Liver (tissue), 8 donors: ENCODE measurements at regions not wholly inside any gene's neighbourhood (a gene's known extent, or its start where the extent isn't known, plus 50 kb on each side); places are given as distances from the start of the nearest gene placed in this dataset.

Source experiments
- DNase-seq: peaks from one replicate; pipeline ENCODE4 v3.0.0-alpha.2; 2017; ENCODE audit warnings: low spot score
- H3K27ac ChIP-seq, 2 donors: one replicate each; pipeline ENCODE4 v1.7.0; 2013; ENCODE audit warnings: inconsistent platforms in 2 of 2, low read length in 2 of 2, control low read depth in 1 of 2, low read depth in 1 of 2, mild to moderate bottlenecking in 1 of 2
- H3K27me3 ChIP-seq, 4 donors: one replicate each; pipeline versions ENCODE4 v1.6.1 to v1.7.0; 2013; ENCODE audit warnings: low read length in 3 of 4, inconsistent platforms in 1 of 4, mild to moderate bottlenecking in 1 of 4, moderate library complexity in 1 of 4; ENCODE audit not compliant: control insufficient read depth in 4 of 4, insufficient read depth in 4 of 4
- H3K36me3 ChIP-seq, 4 donors: one replicate each; pipeline versions ENCODE4 v1.6.1 to v1.7.0; 2013; ENCODE audit warnings: low read length in 3 of 4, mild to moderate bottlenecking in 3 of 4, low read depth in 1 of 4, moderate library complexity in 1 of 4; ENCODE audit not compliant: control insufficient read depth in 4 of 4, insufficient read depth in 3 of 4
- H3K4me1 ChIP-seq, 4 donors: one replicate each; pipeline versions ENCODE4 v1.6.1 to v1.7.0; 2013; ENCODE audit warnings: low read length in 3 of 4, mild to moderate bottlenecking in 3 of 4, moderate library complexity in 1 of 4; ENCODE audit not compliant: control insufficient read depth in 4 of 4, insufficient read depth in 4 of 4
- H3K4me3 ChIP-seq, 3 donors: one replicate each; pipeline versions ENCODE4 v1.6.1 to v1.7.0; 2013; ENCODE audit warnings: low read length in 3 of 3, control low read depth in 1 of 3, low read depth in 1 of 3, mild to moderate bottlenecking in 1 of 3
- H3K9ac ChIP-seq, 2 donors: one replicate each; pipeline ENCODE4 v1.7.0; 2013; ENCODE audit warnings: low read length in 2 of 2, mild to moderate bottlenecking in 2 of 2, moderate library complexity in 2 of 2, control low read depth in 1 of 2, low read depth in 1 of 2
- H3K9me3 ChIP-seq, 4 donors: one replicate each; pipeline versions ENCODE4 v1.6.1 to v1.7.0; 2013; ENCODE audit warnings: low read length in 3 of 4; ENCODE audit not compliant: control insufficient read depth in 4 of 4
- ATF3 ChIP-seq: IDR thresholded peaks from 2 replicates; pipeline ENCODE4 v1.6.1; 2016; ENCODE audit warnings: antibody characterized with exemption
- EGR1 ChIP-seq, 2 donors: IDR thresholded peaks; 2 replicates each; pipeline ENCODE4 v1.6.1; 2016 to 2018; ENCODE audit warnings: antibody characterized with exemption in 2 of 2, low read depth in 2 of 2
- FOXA1 ChIP-seq: IDR thresholded peaks from 2 replicates; pipeline ENCODE4 v1.6.1; 2016; ENCODE audit warnings: antibody characterized with exemption
- FOXA2 ChIP-seq: IDR thresholded peaks from 2 replicates; pipeline ENCODE4 v1.6.1; 2016; ENCODE audit warnings: antibody characterized with exemption
- GABPA ChIP-seq, 2 donors: IDR thresholded peaks in 1 of 2; conservative IDR thresholded peaks in 1 of 2; 2 replicates each; pipeline ENCODE4 v1.6.1; 2016; ENCODE audit warnings: antibody characterized with exemption in 2 of 2, mild to moderate bottlenecking in 1 of 2, moderate library complexity in 1 of 2
- HNF4A ChIP-seq, 2 donors: conservative IDR thresholded peaks; 2 replicates each; pipeline ENCODE4 v1.6.1; 2016; ENCODE audit warnings: antibody characterized with exemption in 2 of 2, mild to moderate bottlenecking in 2 of 2
- HNF4G ChIP-seq: IDR thresholded peaks from 2 replicates; pipeline ENCODE4 v1.6.1; 2016; ENCODE audit warnings: antibody characterized with exemption
- JUND ChIP-seq, 2 donors: IDR thresholded peaks; 2 replicates each; pipeline ENCODE4 v1.6.1; 2016; ENCODE audit warnings: antibody characterized with exemption in 2 of 2
- MAX ChIP-seq: IDR thresholded peaks from 2 replicates; pipeline ENCODE4 v1.6.1; 2016; ENCODE audit warnings: antibody characterized with exemption
- NR2F2 ChIP-seq: IDR thresholded peaks from 2 replicates; pipeline ENCODE4 v1.6.1; 2016; ENCODE audit warnings: antibody characterized with exemption
- RAD21 ChIP-seq, 2 donors: IDR thresholded peaks; 2 replicates each; pipeline ENCODE4 v1.6.1; 2016; ENCODE audit warnings: antibody characterized with exemption in 2 of 2, mild to moderate bottlenecking in 2 of 2
- RXRA ChIP-seq, 2 donors: IDR thresholded peaks; 2 replicates each; pipeline ENCODE4 v1.6.1; 2017 to 2018; ENCODE audit warnings: antibody characterized with exemption in 2 of 2, mild to moderate bottlenecking in 1 of 2
- SP1 ChIP-seq: IDR thresholded peaks from 2 replicates; pipeline ENCODE4 v1.6.1; 2018; ENCODE audit warnings: antibody characterized with exemption, mild to moderate bottlenecking
- TAF1 ChIP-seq: conservative IDR thresholded peaks from 2 replicates; pipeline ENCODE4 v1.6.1; 2016; ENCODE audit warnings: antibody characterized with exemption, mild to moderate bottlenecking
- YY1 ChIP-seq: IDR thresholded peaks from 2 replicates; pipeline ENCODE4 v1.6.1; 2016; ENCODE audit warnings: antibody characterized with exemption, mild to moderate bottlenecking
- ZBTB33 ChIP-seq: IDR thresholded peaks from 2 replicates; pipeline ENCODE4 v1.6.1; 2016; ENCODE audit warnings: antibody characterized with exemption
- WGBS: extraction: QIAGEN DNeasy Blood & Tissue Kit; methylation state at CpG from one replicate; pipeline ENCODE4 v1.1.7; 2013; 5-methylcytosine and 5-hydroxymethylcytosine counted together
- TF ChIP-seq, protein P1 (sequence below): fragments of 150-350 bp; IDR thresholded peaks from 2 replicates; pipeline ENCODE4 v1.5.1; 2017; ENCODE audit warnings: improper control_type of control experiment, low read depth, low read length; ENCODE audit not compliant: missing input control
- TF ChIP-seq, protein P2 (sequence below): IDR thresholded peaks from 2 replicates; pipeline ENCODE4 v1.6.1; 2016; ENCODE audit warnings: antibody characterized with exemption, mild to moderate bottlenecking
- donor health status: healthy.
- donor health status: healthy.
- donor health status: healthy.
- donor health status: healthy.
- donor health status: healthy.

DNA sequence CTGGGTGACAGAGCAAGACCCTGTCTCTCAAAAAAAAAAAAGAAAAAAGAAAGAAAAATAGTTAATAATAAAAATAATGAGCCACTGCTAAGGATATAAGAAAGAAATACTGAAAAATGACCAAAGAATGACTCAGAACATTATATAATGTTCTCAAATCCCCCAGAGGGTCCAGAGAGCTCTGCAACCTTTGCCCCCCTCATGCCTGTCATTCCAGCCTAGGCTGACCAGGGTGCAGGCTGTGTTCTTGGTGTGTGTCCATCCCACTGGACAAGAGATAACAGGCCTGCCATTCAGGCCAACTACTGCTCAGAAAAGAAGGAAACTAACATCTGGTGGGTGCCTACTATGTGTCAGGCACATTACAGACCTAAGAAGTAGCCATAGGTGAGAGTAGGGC lies 72.7 kb upstream of the EDNRA start:
- no peak overlapping the region for H3K4me3 ChIP-seq
- H3K36me3 ChIP-seq: no peaks in the 10 kb centered on the region
- no peaks in the 10 kb centered on the region for H3K27me3 ChIP-seq
- H3K4me1 ChIP-seq: no peaks in the 10 kb centered on the region
- H3K9me3 ChIP-seq: peaks cover 0 to 3% (median 0%) of the 10 kb centered on the region in 4 donors
- no peak overlapping the region for H3K9ac ChIP-seq
- no peak for TF ChIP-seq HNF4G
- no peak for TF ChIP-seq JUND (IDR thresholded peaks at IDR 0.05)
- no peak for TF ChIP-seq HNF4A (conservative IDR thresholded peaks at IDR 0.05)
- no peak for TF ChIP-seq SP1
- TF ChIP-seq RXRA (IDR thresholded peaks at IDR 0.05): no peak
- H3K27ac ChIP-seq: no peak overlapping the region
- DNase-seq: no peak

GRCh38 chr4:147409350-147409749 lies 71.5 kb upstream of the EDNRA start:
- no peak overlapping the region for H3K27ac ChIP-seq
- DNase-seq: no peak
- no peak overlapping the region for H3K4me3 ChIP-seq
- TF ChIP-seq, protein P1, sequence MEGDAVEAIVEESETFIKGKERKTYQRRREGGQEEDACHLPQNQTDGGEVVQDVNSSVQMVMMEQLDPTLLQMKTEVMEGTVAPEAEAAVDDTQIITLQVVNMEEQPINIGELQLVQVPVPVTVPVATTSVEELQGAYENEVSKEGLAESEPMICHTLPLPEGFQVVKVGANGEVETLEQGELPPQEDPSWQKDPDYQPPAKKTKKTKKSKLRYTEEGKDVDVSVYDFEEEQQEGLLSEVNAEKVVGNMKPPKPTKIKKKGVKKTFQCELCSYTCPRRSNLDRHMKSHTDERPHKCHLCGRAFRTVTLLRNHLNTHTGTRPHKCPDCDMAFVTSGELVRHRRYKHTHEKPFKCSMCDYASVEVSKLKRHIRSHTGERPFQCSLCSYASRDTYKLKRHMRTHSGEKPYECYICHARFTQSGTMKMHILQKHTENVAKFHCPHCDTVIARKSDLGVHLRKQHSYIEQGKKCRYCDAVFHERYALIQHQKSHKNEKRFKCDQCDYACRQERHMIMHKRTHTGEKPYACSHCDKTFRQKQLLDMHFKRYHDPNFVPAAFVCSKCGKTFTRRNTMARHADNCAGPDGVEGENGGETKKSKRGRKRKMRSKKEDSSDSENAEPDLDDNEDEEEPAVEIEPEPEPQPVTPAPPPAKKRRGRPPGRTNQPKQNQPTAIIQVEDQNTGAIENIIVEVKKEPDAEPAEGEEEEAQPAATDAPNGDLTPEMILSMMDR: no peak
- no peak for TF ChIP-seq TAF1
- TF ChIP-seq, protein P2, sequence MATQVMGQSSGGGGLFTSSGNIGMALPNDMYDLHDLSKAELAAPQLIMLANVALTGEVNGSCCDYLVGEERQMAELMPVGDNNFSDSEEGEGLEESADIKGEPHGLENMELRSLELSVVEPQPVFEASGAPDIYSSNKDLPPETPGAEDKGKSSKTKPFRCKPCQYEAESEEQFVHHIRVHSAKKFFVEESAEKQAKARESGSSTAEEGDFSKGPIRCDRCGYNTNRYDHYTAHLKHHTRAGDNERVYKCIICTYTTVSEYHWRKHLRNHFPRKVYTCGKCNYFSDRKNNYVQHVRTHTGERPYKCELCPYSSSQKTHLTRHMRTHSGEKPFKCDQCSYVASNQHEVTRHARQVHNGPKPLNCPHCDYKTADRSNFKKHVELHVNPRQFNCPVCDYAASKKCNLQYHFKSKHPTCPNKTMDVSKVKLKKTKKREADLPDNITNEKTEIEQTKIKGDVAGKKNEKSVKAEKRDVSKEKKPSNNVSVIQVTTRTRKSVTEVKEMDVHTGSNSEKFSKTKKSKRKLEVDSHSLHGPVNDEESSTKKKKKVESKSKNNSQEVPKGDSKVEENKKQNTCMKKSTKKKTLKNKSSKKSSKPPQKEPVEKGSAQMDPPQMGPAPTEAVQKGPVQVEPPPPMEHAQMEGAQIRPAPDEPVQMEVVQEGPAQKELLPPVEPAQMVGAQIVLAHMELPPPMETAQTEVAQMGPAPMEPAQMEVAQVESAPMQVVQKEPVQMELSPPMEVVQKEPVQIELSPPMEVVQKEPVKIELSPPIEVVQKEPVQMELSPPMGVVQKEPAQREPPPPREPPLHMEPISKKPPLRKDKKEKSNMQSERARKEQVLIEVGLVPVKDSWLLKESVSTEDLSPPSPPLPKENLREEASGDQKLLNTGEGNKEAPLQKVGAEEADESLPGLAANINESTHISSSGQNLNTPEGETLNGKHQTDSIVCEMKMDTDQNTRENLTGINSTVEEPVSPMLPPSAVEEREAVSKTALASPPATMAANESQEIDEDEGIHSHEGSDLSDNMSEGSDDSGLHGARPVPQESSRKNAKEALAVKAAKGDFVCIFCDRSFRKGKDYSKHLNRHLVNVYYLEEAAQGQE: no peak
- TF ChIP-seq ZBTB33: no peak
- no peak for TF ChIP-seq JUND (IDR thresholded peaks at IDR 0.05)
- no peak for TF ChIP-seq RAD21 (IDR thresholded peaks at IDR 0.05)
- no peak for TF ChIP-seq NR2F2
- no peak for TF ChIP-seq YY1
- no peak for TF ChIP-seq FOXA1
- TF ChIP-seq FOXA2: no peak
- TF ChIP-seq ATF3: no peak
- TF ChIP-seq MAX: no peak
- TF ChIP-seq HNF4A (conservative IDR thresholded peaks at IDR 0.05): no peak
- TF ChIP-seq RXRA (IDR thresholded peaks at IDR 0.05): no peak
- no peak for TF ChIP-seq SP1
- TF ChIP-seq GABPA (IDR thresholded peaks at IDR 0.05 in 1 of 2, conservative IDR thresholded peaks at IDR 0.05 in 1 of 2): no peak
- TF ChIP-seq HNF4G: no peak
- TF ChIP-seq EGR1 (IDR thresholded peaks at IDR 0.05; ENCODE audit: low read depth in 2 of 2): no peak
- no peaks in the 10 kb centered on the region for H3K4me1 ChIP-seq
- H3K9ac ChIP-seq: no peak overlapping the region
- 75% methylated on average over 2 of the region's 2 CpGs for WGBS
- H3K27me3 ChIP-seq: no peaks in the 10 kb centered on the region
- no peaks in the 10 kb centered on the region for H3K36me3 ChIP-seq
- peaks cover 0 to 3% (median 0%) of the 10 kb centered on the region in 4 donors for H3K9me3 ChIP-seq
